WTC11 (cell line): ENCODE measurements at regions not wholly inside any gene's neighbourhood (a gene's known extent, or its start where the extent isn't known, plus 50 kb on each side); places are given as distances from the start of the nearest gene placed in this dataset.
"Not testable (repeated sequence)": the region's sequence is repeated elsewhere in the genome, so short reads cannot be mapped to it uniquely, and the experiment has no call there.

Source experiments
- ATAC-seq: fragments of 200-7000 bp; cut with Tn5 transposase; 2 replicates; pipeline ENCODE4 v1.10.0; 2021; ENCODE audit warnings: mild to moderate bottlenecking, moderate library complexity
- CTCF ChIA-PET: fragments of 300-600 bp; sonication (Branson Sonifier 250); formaldehyde crosslinking; loops from one replicate; lab custom pipeline; 2021; ENCODE audit warnings: antibody characterized with exemption; lab: Charles Lee
- POLR2A ChIA-PET: fragments of 350-600 bp; sonication (Branson Sonifier 250); formaldehyde crosslinking; loops from one replicate; lab custom pipeline; 2021; ENCODE audit warnings: antibody characterized with exemption; lab: Charles Lee
- DNase-seq: peaks from one replicate; pipeline ENCODE4 v3.0.0; 2021; ENCODE audit warnings: low spot score
- H3K27ac Mint-ChIP-seq: 2 replicates; pipeline ENCODE4 v1.8.0; 2021; ENCODE audit warnings: mixed read lengths
- H3K27me3 Mint-ChIP-seq: 2 replicates; pipeline ENCODE4 v1.8.0; 2021; ENCODE audit warnings: low read depth, mild to moderate bottlenecking, moderate library complexity, mixed read lengths
- H3K36me3 Mint-ChIP-seq: 2 replicates; pipeline ENCODE4 v1.8.0; 2021; ENCODE audit warnings: mixed read lengths
- H3K4me1 Mint-ChIP-seq: 2 replicates; pipeline ENCODE4 v1.8.0; 2022; ENCODE audit warnings: mixed read lengths
- H3K4me3 Mint-ChIP-seq: 2 replicates; pipeline ENCODE4 v1.8.0; 2021; ENCODE audit warnings: mild to moderate bottlenecking, moderate library complexity, mixed read lengths
- H3K9me3 Mint-ChIP-seq: 2 replicates; pipeline ENCODE4 v1.8.0; 2021; ENCODE audit warnings: mixed read lengths
- CBFB ChIP-seq: sonication (generic); formaldehyde crosslinking; IDR thresholded peaks from 2 replicates; pipeline ENCODE4 v1.8.1; 2022; ENCODE audit warnings: mild to moderate bottlenecking, low read depth, missing genetic modification reagents
- CREM ChIP-seq: sonication (generic); formaldehyde crosslinking; IDR thresholded peaks from 2 replicates; pipeline ENCODE4 v1.8.1; 2022; ENCODE audit warnings: mild to moderate bottlenecking, missing genetic modification reagents, moderate library complexity
- CTCF ChIP-seq: fragments of 200-600 bp; IDR thresholded peaks from 2 replicates; pipeline ENCODE4 v1.8.0; 2022; ENCODE audit warnings: antibody characterized with exemption
- ETV6 ChIP-seq: sonication (generic); formaldehyde crosslinking; IDR thresholded peaks from 2 replicates; pipeline ENCODE4 v1.8.1; 2022; ENCODE audit warnings: mild to moderate bottlenecking, missing genetic modification reagents
- FOXJ3 ChIP-seq: sonication (generic); formaldehyde crosslinking; IDR thresholded peaks from 2 replicates; pipeline ENCODE4 v1.9.0; 2021; ENCODE audit warnings: missing genetic modification reagents, mild to moderate bottlenecking, borderline replicate concordance
- HMGA2 ChIP-seq: fragments of 250-450 bp; sonication (Bioruptor Pico); IDR thresholded peaks from 2 replicates; pipeline ENCODE4 v1.4.0; 2021; ENCODE audit warnings: mild to moderate bottlenecking, moderate library complexity
- HMGXB4 ChIP-seq: sonication (generic); formaldehyde crosslinking; IDR thresholded peaks from 2 replicates; pipeline ENCODE4 v1.8.1; 2023; ENCODE audit warnings: mild to moderate bottlenecking, moderate library complexity, missing genetic modification reagents
- NFATC4 ChIP-seq: fragments of 250-450 bp; sonication (Bioruptor Pico); IDR thresholded peaks from 2 replicates; pipeline ENCODE4 v1.9.0; 2021; ENCODE audit warnings: mild to moderate bottlenecking
- PRDM15 ChIP-seq: sonication (generic); formaldehyde crosslinking; IDR thresholded peaks from 2 replicates; pipeline ENCODE4 v1.8.0; 2022; ENCODE audit warnings: missing genetic modification reagents
- SMAD4 ChIP-seq: sonication (generic); formaldehyde crosslinking; IDR thresholded peaks from 2 replicates; pipeline ENCODE4 v1.8.0; 2022; ENCODE audit warnings: mild to moderate bottlenecking, missing genetic modification reagents
- SP1 ChIP-seq: sonication (generic); formaldehyde crosslinking; conservative IDR thresholded peaks from 2 replicates; pipeline ENCODE4 v1.8.1; 2022; ENCODE audit warnings: missing genetic modification reagents
- STAT6 ChIP-seq: sonication (generic); formaldehyde crosslinking; conservative IDR thresholded peaks from 2 replicates; pipeline ENCODE4 v1.8.1; 2023; ENCODE audit warnings: mild to moderate bottlenecking, low read depth, missing genetic modification reagents, moderate library complexity
- TCF7 ChIP-seq: sonication (generic); formaldehyde crosslinking; IDR thresholded peaks from 2 replicates; pipeline ENCODE4 v1.8.0; 2022; ENCODE audit warnings: mild to moderate bottlenecking, low read depth, missing genetic modification reagents, moderate library complexity
- ZNF138 ChIP-seq: sonication (generic); formaldehyde crosslinking; conservative IDR thresholded peaks from 2 replicates; pipeline ENCODE4 v1.8.1; 2022; ENCODE audit warnings: mild to moderate bottlenecking, moderate library complexity, missing genetic modification reagents
- ZNF219 ChIP-seq: sonication (generic); formaldehyde crosslinking; IDR thresholded peaks from 2 replicates; pipeline ENCODE4 v1.8.0; 2023; ENCODE audit warnings: missing genetic modification reagents, mild to moderate bottlenecking, borderline replicate concordance
- ZNF263 ChIP-seq: sonication (generic); formaldehyde crosslinking; IDR thresholded peaks from 2 replicates; pipeline ENCODE4 v1.8.1; 2022; ENCODE audit warnings: low read depth, mild to moderate bottlenecking, moderate library complexity, missing genetic modification reagents
- ZNF317 ChIP-seq: sonication (generic); formaldehyde crosslinking; IDR thresholded peaks from 2 replicates; pipeline ENCODE4 v1.8.1; 2023; ENCODE audit warnings: low read depth, mild to moderate bottlenecking, moderate library complexity, missing genetic modification reagents, borderline replicate concordance
- ZNF423 ChIP-seq: fragments of 250-450 bp; sonication (Bioruptor Pico); IDR thresholded peaks from 2 replicates; pipeline ENCODE4 v2.1.2; 2022; ENCODE audit warnings: mild to moderate bottlenecking, moderate library complexity
- TF ChIP-seq, protein P1 (sequence below): sonication (generic); formaldehyde crosslinking; IDR thresholded peaks from 2 replicates; pipeline ENCODE4 v1.8.1; 2023; ENCODE audit warnings: mild to moderate bottlenecking, missing genetic modification reagents, moderate library complexity
- TF ChIP-seq, protein P2 (sequence below): sonication (generic); formaldehyde crosslinking; IDR thresholded peaks from 2 replicates; pipeline ENCODE4 v1.8.1; 2023; ENCODE audit warnings: mild to moderate bottlenecking, missing genetic modification reagents, moderate library complexity
- TF ChIP-seq, protein P3 (sequence below): sonication (generic); formaldehyde crosslinking; IDR thresholded peaks from 2 replicates; pipeline ENCODE4 v1.8.1; 2022; ENCODE audit warnings: low read depth, mild to moderate bottlenecking, moderate library complexity, missing genetic modification reagents, borderline replicate concordance
- TF ChIP-seq, protein P4 (sequence below): sonication (generic); formaldehyde crosslinking; conservative IDR thresholded peaks from 2 replicates; pipeline ENCODE4 v1.8.1; 2022; ENCODE audit warnings: mild to moderate bottlenecking, missing genetic modification reagents

- TF ChIP-seq STAT6 (no peak), SMAD4 (CRISPR knock-in tag) (no peak), CREM (CRISPR knock-in tag) (no peak), SP1 (CRISPR knock-in tag) (no peak), NFATC4 (no peak), ZNF138 (CRISPR knock-in tag) (no peak), HMGXB4 (CRISPR knock-in tag) (no peak), HMGA2 (no peak), ZNF219 (no peak), ZNF263 (CRISPR knock-in tag) (no peak)
- TF ChIP-seq, protein P1, sequence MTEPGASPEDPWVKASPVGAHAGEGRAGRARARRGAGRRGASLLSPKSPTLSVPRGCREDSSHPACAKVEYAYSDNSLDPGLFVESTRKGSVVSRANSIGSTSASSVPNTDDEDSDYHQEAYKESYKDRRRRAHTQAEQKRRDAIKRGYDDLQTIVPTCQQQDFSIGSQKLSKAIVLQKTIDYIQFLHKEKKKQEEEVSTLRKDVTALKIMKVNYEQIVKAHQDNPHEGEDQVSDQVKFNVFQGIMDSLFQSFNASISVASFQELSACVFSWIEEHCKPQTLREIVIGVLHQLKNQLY (CRISPR knock-in tag) = no peak
- TF ChIP-seq, protein P2, sequence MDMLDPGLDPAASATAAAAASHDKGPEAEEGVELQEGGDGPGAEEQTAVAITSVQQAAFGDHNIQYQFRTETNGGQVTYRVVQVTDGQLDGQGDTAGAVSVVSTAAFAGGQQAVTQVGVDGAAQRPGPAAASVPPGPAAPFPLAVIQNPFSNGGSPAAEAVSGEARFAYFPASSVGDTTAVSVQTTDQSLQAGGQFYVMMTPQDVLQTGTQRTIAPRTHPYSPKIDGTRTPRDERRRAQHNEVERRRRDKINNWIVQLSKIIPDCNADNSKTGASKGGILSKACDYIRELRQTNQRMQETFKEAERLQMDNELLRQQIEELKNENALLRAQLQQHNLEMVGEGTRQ (CRISPR knock-in tag) = no peak
These were observed 112.5 kb downstream of the RSL24D1 start (continued) for GRCh38 chr15:55084216-55084615.

GRCh38 chr15:55077052-55077451 is 119.7 kb downstream of the RSL24D1 start:
- CTCF ChIA-PET, POLR2A ChIA-PET, H3K4me3 Mint-ChIP-seq, H3K4me1 Mint-ChIP-seq, H3K27ac Mint-ChIP-seq, ATAC-seq, H3K27me3 Mint-ChIP-seq, DNase-seq: not testable (repeated sequence)
- Mint-ChIP-seq H3K36me3 (peaks cover 11% of the 10 kb centered on the region; the same call in 1 of the 2 replicates), H3K9me3 (peaks cover 21% of the 10 kb centered on the region)

DNA sequence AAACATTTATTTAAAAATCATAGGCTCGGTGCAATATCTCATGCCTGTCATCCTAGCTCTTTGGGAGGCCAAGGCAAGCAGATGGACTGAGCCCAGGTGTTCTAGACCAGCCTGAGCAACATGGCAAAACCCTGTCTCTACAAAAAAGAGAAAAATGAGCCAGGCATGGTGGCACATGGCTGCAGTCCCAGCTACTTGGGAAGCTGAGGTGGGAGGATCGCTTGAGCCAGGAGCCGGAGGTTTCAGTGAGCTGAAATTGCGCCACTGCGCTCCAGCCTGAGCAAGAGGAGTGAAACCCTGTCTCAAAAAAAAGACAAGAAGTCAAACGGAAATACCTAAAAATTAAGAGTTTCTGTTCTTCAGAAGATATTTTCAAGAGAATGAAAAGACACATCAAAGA is 122.3 kb downstream of the RSL24D1 start:
- no peaks in the 10 kb centered on the region for H3K4me1 Mint-ChIP-seq
- ATAC-seq = no peak
- H3K36me3 Mint-ChIP-seq = peaks cover 11% of the 10 kb centered on the region; the same call in 1 of the 2 replicates
- no peak overlapping the region for H3K27ac Mint-ChIP-seq
- POLR2A ChIA-PET = interaction anchor here (0.6 kb wide), 1 partner anchor 129 kb away, joined by 4 read pairs; no protein-coding TSS in a partner anchor
- no peak for DNase-seq
- peaks cover 20% of the 10 kb centered on the region for H3K9me3 Mint-ChIP-seq
- H3K27me3 Mint-ChIP-seq = no peaks in the 10 kb centered on the region
- no peak overlapping the region for H3K4me3 Mint-ChIP-seq
- CTCF ChIA-PET = no interaction called here
- no peak for TF ChIP-seq CBFB
- TF ChIP-seq TCF7 (CRISPR knock-in tag) = no peak
- no peak for TF ChIP-seq FOXJ3 (CRISPR knock-in tag)
- TF ChIP-seq, protein P3, sequence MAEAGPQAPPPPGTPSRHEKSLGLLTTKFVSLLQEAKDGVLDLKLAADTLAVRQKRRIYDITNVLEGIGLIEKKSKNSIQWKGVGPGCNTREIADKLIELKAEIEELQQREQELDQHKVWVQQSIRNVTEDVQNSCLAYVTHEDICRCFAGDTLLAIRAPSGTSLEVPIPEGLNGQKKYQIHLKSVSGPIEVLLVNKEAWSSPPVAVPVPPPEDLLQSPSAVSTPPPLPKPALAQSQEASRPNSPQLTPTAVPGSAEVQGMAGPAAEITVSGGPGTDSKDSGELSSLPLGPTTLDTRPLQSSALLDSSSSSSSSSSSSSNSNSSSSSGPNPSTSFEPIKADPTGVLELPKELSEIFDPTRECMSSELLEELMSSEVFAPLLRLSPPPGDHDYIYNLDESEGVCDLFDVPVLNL (CRISPR knock-in tag) = no peak
- TF ChIP-seq PRDM15 (CRISPR knock-in tag) = no peak
- TF ChIP-seq CTCF = no peak
- no peak for TF ChIP-seq ETV6 (CRISPR knock-in tag)
- no peak for TF ChIP-seq ZNF317
- TF ChIP-seq, protein P4, sequence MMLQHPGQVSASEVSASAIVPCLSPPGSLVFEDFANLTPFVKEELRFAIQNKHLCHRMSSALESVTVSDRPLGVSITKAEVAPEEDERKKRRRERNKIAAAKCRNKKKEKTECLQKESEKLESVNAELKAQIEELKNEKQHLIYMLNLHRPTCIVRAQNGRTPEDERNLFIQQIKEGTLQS = no peak
- no peak for TF ChIP-seq ZNF423 (CRISPR knock-in tag)
